ENCODE measurements at regions not wholly inside any gene's neighbourhood (a gene's known extent, or its start where the extent isn't known, plus 50 kb on each side); places are given as distances from the start of the nearest gene placed in this dataset.
A peak's percentile ranks its signal among the peaks of the same experiment; 100 is the strongest.
"Not testable (repeated sequence)": the region's sequence is repeated elsewhere in the genome, so short reads cannot be mapped to it uniquely, and the experiment has no call there.

- CTCF ChIA-PET = no interaction called here
- Histone ChIP-seq H3K36me3 (ENCODE audit: insufficient read depth, low read length) (no peaks in the 10 kb centered on the region), H3K27ac (ENCODE audit: low read depth, low read length) (no peak overlapping the region), H3K9me3 (ENCODE audit: low read length) (no peaks in the 10 kb centered on the region), H3K4me3 (ENCODE audit: low read length) (no peak overlapping the region), H3K27me3 (ENCODE audit: insufficient read depth, low read length, poor library complexity, severe bottlenecking) (no peaks in the 10 kb centered on the region), H3K4me1 (ENCODE audit: insufficient read depth, low read length) (peaks cover 13% of the 10 kb centered on the region)
- Mint-ChIP-seq H3K36me3 (no peaks in the 10 kb centered on the region), H3K4me1 (peaks cover 10 to 13% (median 11%) of the 10 kb centered on the region in 3 donors), H3K4me3 (no peak overlapping the region), H3K9me3 (no peaks in the 10 kb centered on the region), H3K27ac (peak overlapping the region in 1 of 8 donors; percentile 25), H3K27me3 (no peaks in the 10 kb centered on the region)
- POLR2A ChIA-PET = no interaction called here
- no peak for DNase-seq
Observed at GRCh38 chr1:212166644-212167043, 118.6 kb upstream of the PPP2R5A start.

DNA sequence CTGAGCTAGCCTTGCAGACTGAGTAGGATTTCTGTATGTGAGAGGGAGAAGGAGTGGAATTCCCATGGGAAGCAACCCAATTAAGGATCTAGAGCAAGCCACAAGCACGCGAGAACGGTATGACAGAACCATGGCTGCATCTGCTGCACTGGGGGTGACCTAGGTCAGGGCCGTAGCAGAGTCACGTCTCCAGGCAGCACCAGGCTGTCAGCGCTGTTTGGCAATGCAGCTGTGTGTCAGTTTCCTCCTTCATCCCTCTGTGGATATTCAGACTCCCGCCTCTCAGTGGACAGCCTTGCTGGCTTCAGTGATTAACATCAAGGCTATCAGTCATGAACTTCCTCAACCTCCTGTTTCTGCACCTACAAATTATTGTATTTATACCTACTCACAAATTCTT lies 118.1 kb upstream of the PPP2R5A start:
- Mint-ChIP-seq H3K4me1 (peaks cover 7 to 8% (median 7%) of the 10 kb centered on the region in 3 donors), H3K27ac (peak overlapping the region in 1 of 8 donors; percentile 25), H3K36me3 (no peaks in the 10 kb centered on the region), H3K27me3 (no peaks in the 10 kb centered on the region), H3K9me3 (no peaks in the 10 kb centered on the region), H3K4me3 (no peak overlapping the region)
- Histone ChIP-seq H3K36me3 (ENCODE audit: insufficient read depth, low read length) (no peaks in the 10 kb centered on the region), H3K27ac (ENCODE audit: low read depth, low read length) (no peak overlapping the region), H3K27me3 (ENCODE audit: insufficient read depth, low read length, poor library complexity, severe bottlenecking) (no peaks in the 10 kb centered on the region), H3K4me3 (ENCODE audit: low read length) (no peak overlapping the region), H3K9me3 (ENCODE audit: low read length) (no peaks in the 10 kb centered on the region), H3K4me1 (ENCODE audit: insufficient read depth, low read length) (peaks cover 12% of the 10 kb centered on the region)
- DNase-seq = no peak
- ChIA-PET POLR2A (no interaction called here), CTCF (no interaction called here)

- no peaks in the 10 kb centered on the region for H3K36me3 Mint-ChIP-seq
Observed at GRCh38 chr1:212173567-212173966, 111.6 kb upstream of the PPP2R5A start.

DNA sequence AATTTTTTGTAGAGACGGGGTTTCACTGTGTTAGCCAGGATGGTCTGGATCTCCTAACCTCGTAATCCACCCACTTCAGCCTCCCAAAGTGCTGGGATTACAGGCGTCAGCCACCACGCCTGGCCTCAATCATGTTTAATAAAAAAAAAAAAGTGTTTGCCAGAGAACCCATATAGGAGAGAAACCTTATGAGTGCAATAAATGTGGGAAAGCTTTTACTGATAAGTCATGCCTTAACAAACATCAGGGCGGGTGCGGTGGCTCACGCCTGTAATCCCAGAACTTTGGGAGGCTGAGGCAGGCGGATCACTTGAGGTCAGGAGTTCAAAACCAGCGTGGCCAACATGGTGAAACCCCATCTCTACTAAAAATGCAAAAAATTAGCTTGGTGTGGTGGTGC lies 110.9 kb upstream of the PPP2R5A start:
- H3K27me3 Mint-ChIP-seq; H3K36me3 ChIP-seq (ENCODE audit: insufficient read depth, low read length); H3K36me3 Mint-ChIP-seq; H3K27me3 ChIP-seq (ENCODE audit: insufficient read depth, low read length, poor library complexity, severe bottlenecking); DNase-seq; H3K4me1 Mint-ChIP-seq; H3K27ac ChIP-seq (ENCODE audit: low read depth, low read length); CTCF ChIA-PET; POLR2A ChIA-PET; H3K4me3 Mint-ChIP-seq; H3K9me3 Mint-ChIP-seq; H3K4me1 ChIP-seq (ENCODE audit: insufficient read depth, low read length); H3K9me3 ChIP-seq (ENCODE audit: low read length); H3K4me3 ChIP-seq (ENCODE audit: low read length); H3K27ac Mint-ChIP-seq: not testable (repeated sequence)

More at GRCh38 chr1:212173567-212173966, 111.6 kb upstream of the PPP2R5A start:
- H3K9me3 Mint-ChIP-seq = no peaks in the 10 kb centered on the region
- no peak overlapping the region for H3K4me3 ChIP-seq (ENCODE audit: low read length)
- H3K4me1 ChIP-seq (ENCODE audit: insufficient read depth, low read length) = no peaks in the 10 kb centered on the region
- H3K27ac ChIP-seq (ENCODE audit: low read depth, low read length) = no peak overlapping the region
- H3K27ac Mint-ChIP-seq = no peak overlapping the region
- no peak overlapping the region for H3K4me3 Mint-ChIP-seq
- no peaks in the 10 kb centered on the region for H3K27me3 Mint-ChIP-seq
- H3K36me3 ChIP-seq (ENCODE audit: insufficient read depth, low read length) = no peaks in the 10 kb centered on the region
- ChIA-PET POLR2A (no interaction called here), CTCF (no interaction called here)
- no peaks in the 10 kb centered on the region for H3K9me3 ChIP-seq (ENCODE audit: low read length)
- no peaks in the 10 kb centered on the region for H3K4me1 Mint-ChIP-seq
- H3K27me3 ChIP-seq (ENCODE audit: insufficient read depth, low read length, poor library complexity, severe bottlenecking) = no peaks in the 10 kb centered on the region
- no peak for DNase-seq

DNA sequence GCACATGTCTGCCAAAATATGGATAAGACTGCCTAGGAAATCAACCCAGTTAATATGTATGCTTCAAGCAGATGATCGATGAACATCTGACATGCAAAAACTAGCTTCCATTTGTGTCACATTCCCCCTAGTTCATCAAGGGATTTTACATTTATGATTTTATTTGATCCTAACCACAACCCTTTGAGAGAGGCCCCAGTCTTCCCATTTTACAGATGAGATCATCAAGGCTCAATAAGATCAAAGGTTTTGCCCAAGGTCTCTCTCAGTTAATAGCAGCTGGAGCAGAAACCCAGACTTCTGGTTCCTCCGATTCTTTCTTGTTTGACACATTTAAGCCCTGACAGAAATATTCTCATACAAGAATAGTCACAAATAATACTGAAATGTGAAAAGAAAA lies 107.7 kb upstream of the PPP2R5A start:
- H3K4me1 ChIP-seq (ENCODE audit: insufficient read depth, low read length) = no peaks in the 10 kb centered on the region
- DNase-seq = no peak
- no peak overlapping the region for H3K4me3 Mint-ChIP-seq
- H3K27me3 Mint-ChIP-seq = peaks cover 0 to 4% of the 10 kb centered on the region in 2 donors
- no peak overlapping the region for H3K27ac ChIP-seq (ENCODE audit: low read depth, low read length)
- H3K9me3 ChIP-seq (ENCODE audit: low read length) = no peaks in the 10 kb centered on the region
- H3K36me3 Mint-ChIP-seq = no peaks in the 10 kb centered on the region
- no peak overlapping the region for H3K27ac Mint-ChIP-seq
- H3K9me3 Mint-ChIP-seq = no peaks in the 10 kb centered on the region
- H3K4me3 ChIP-seq (ENCODE audit: low read length) = no peak overlapping the region
- no peaks in the 10 kb centered on the region for H3K36me3 ChIP-seq (ENCODE audit: insufficient read depth, low read length)
- POLR2A ChIA-PET = no interaction called here
- H3K27me3 ChIP-seq (ENCODE audit: insufficient read depth, low read length, poor library complexity, severe bottlenecking) = no peaks in the 10 kb centered on the region
- H3K4me1 Mint-ChIP-seq = peaks cover 0 to 1% (median 0%) of the 10 kb centered on the region in 3 donors
- CTCF ChIA-PET = no interaction called here

DNA sequence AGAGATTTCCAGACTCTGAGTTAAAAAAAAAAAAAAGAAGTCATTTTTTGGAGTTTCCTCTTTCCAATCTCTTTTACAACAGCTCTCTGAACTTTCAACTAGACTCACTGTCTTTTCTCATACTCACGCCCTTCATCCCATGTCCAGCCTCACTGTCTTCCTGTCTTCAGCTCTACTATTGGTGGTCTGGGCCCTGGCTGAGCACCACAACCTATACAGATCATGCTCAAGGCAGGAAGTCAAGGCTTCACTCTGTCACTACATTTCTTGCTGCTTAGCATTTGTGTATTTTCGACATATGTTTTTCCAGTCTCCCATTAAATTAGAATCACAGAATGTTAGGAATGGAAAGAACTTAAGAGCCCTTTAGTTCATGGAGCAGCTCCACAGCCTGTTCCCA lies 106.4 kb upstream of the PPP2R5A start:
- no peaks in the 10 kb centered on the region for H3K4me1 ChIP-seq (ENCODE audit: insufficient read depth, low read length)
- Mint-ChIP-seq H3K27me3 (peaks cover 0 to 4% of the 10 kb centered on the region in 2 donors), H3K4me1 (peaks cover 0 to 1% (median 0%) of the 10 kb centered on the region in 3 donors), H3K9me3 (no peaks in the 10 kb centered on the region), H3K4me3 (no peak overlapping the region), H3K36me3 (no peaks in the 10 kb centered on the region), H3K27ac (peak overlapping the region in 1 of 8 donors; percentile 24)
- no peaks in the 10 kb centered on the region for H3K9me3 ChIP-seq (ENCODE audit: low read length)
- CTCF ChIA-PET = no interaction called here
- H3K36me3 ChIP-seq (ENCODE audit: insufficient read depth, low read length) = no peaks in the 10 kb centered on the region
- no peaks in the 10 kb centered on the region for H3K27me3 ChIP-seq (ENCODE audit: insufficient read depth, low read length, poor library complexity, severe bottlenecking)
- H3K27ac ChIP-seq (ENCODE audit: low read depth, low read length) = no peak overlapping the region
- no peak overlapping the region for H3K4me3 ChIP-seq (ENCODE audit: low read length)
- POLR2A ChIA-PET = no interaction called here
- no peak for DNase-seq

DNA sequence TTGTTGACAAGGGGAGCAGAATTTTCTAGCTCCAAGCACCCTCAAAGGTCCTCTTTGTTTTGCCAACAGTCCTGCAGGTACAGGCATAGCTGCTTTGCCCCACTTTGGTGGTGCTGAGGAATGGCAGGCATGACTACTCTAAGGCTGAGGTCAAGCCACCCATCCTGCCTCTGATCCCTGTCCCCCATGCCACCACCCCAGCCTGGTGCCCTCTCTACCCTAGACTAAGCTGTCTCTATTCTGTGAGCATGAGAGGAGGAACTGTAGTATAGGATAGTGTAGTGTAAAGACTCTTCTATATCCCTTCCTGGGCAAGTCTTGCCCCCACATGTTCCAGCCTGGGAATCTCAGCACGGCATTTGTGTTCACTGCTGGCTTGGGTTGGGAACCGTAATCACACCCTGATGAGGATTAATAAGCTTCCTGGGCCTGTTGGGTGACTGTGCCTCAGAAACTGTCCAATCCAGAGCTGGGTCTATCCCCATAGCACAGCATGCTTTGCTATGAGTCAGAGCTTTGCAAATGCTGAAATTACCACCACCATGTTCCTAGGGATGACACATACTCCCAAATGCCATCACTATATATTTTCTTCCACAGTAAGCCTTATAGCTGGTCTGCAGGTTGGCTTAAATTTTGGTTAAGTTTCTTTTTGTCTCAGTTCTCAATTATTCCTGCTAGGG lies 105.7 kb upstream of the PPP2R5A start:
- peaks cover 0 to 5% of the 10 kb centered on the region in 2 donors for H3K27me3 Mint-ChIP-seq
- no peak overlapping the region for H3K27ac ChIP-seq (ENCODE audit: low read depth, low read length)
- no peaks in the 10 kb centered on the region for H3K9me3 Mint-ChIP-seq
- no peak overlapping the region for H3K4me3 Mint-ChIP-seq
- no peaks in the 10 kb centered on the region for H3K36me3 Mint-ChIP-seq
- H3K27ac Mint-ChIP-seq = no peak overlapping the region
- no peak overlapping the region for H3K4me3 ChIP-seq (ENCODE audit: low read length)
- H3K4me1 Mint-ChIP-seq = peaks cover 0 to 1% (median 0%) of the 10 kb centered on the region in 3 donors
- H3K4me1 ChIP-seq (ENCODE audit: insufficient read depth, low read length) = no peaks in the 10 kb centered on the region
- DNase-seq = no peak
- H3K9me3 ChIP-seq (ENCODE audit: low read length) = no peaks in the 10 kb centered on the region
- H3K27me3 ChIP-seq (ENCODE audit: insufficient read depth, low read length, poor library complexity, severe bottlenecking) = no peaks in the 10 kb centered on the region
- CTCF ChIA-PET = no interaction called here
- no peaks in the 10 kb centered on the region for H3K36me3 ChIP-seq (ENCODE audit: insufficient read depth, low read length)
- POLR2A ChIA-PET = no interaction called here

- no peaks in the 10 kb centered on the region for H3K36me3 Mint-ChIP-seq
- ChIA-PET POLR2A (no interaction called here), CTCF (no interaction called here)
- Histone ChIP-seq H3K9me3 (ENCODE audit: low read length) (no peaks in the 10 kb centered on the region), H3K4me1 (ENCODE audit: insufficient read depth, low read length) (peaks cover 2% of the 10 kb centered on the region), H3K27me3 (ENCODE audit: insufficient read depth, low read length, poor library complexity, severe bottlenecking) (no peaks in the 10 kb centered on the region), H3K4me3 (ENCODE audit: low read length) (no peak overlapping the region), H3K36me3 (ENCODE audit: insufficient read depth, low read length) (no peaks in the 10 kb centered on the region), H3K27ac (ENCODE audit: low read depth, low read length) (no peak overlapping the region)
- H3K4me1 Mint-ChIP-seq = peaks cover under 1 to 7% (median 1%) of the 10 kb centered on the region in 3 donors
- H3K27ac Mint-ChIP-seq = no peak overlapping the region
- no peak overlapping the region for H3K4me3 Mint-ChIP-seq
- H3K9me3 Mint-ChIP-seq = no peaks in the 10 kb centered on the region
- DNase-seq = no peak
- H3K27me3 Mint-ChIP-seq = peaks cover 0 to 5% of the 10 kb centered on the region in 2 donors
Observed at GRCh38 chr1:212181015-212181882, 104.0 kb upstream of the PPP2R5A start.
